HG03060 (cell line): ENCODE measurements at regions not wholly inside any gene's neighbourhood (a gene's known extent, or its start where the extent isn't known, plus 50 kb on each side); places are given as distances from the start of the nearest gene placed in this dataset.

ENCODE experiments used
- ATAC-seq: cut with Tn5 transposase; IDR thresholded peaks from one replicate; pipeline ENCODE4 v1.9.1; 2021; ENCODE audit warnings: low read depth, moderate number of reproducible peaks; ENCODE audit not compliant: unreplicated experiment

- ATAC-seq, result no peak
Measured at GRCh38 chr4:99715286-99715685, 57.7 kb upstream of the C4orf54 start.

GRCh38 chr4:99714179-99714578, 56.6 kb upstream of the C4orf54 start:
- ATAC-seq, result no peak

- ATAC-seq, result no peak
Measured at GRCh38 chr4:99712530-99712929, 54.9 kb upstream of the C4orf54 start.

- no peak for ATAC-seq
Measured at GRCh38 chr4:99712099-99712498, 54.5 kb upstream of the C4orf54 start.

- ATAC-seq, result no peak
Measured at GRCh38 chr4:99711657-99712056, 54.0 kb upstream of the C4orf54 start.

- ATAC-seq, result no peak
Measured at GRCh38 chr4:99710681-99711345, 53.2 kb upstream of the C4orf54 start.

- no peak for ATAC-seq
Measured at GRCh38 chr4:99710020-99710419, 52.4 kb upstream of the C4orf54 start.

- ATAC-seq, result no peak
Measured at GRCh38 chr4:99708551-99708950, 50.9 kb upstream of the C4orf54 start.
